Activated T-cell treated with anti-CD3 and anti-CD28 coated beads, Interleukin-2, amount 50 U/mL, for 4 hours (primary cell): ENCODE measurements at regions not wholly inside any gene's neighbourhood (a gene's known extent, or its start where the extent isn't known, plus 50 kb on each side); places are given as distances from the start of the nearest gene placed in this dataset.

Experiments used
- ATAC-seq, 2 donors: fragments of 200-7000 bp; cut with Tn5 transposase; one replicate each; pipeline ENCODE4 v1.10.0; 2021
- DNase-seq: peaks from one replicate; pipeline ENCODE4 v3.0.0-alpha.2; 2020
- H3K27me3 Mint-ChIP-seq: one replicate; pipeline ENCODE4 v1.8.0; 2021; ENCODE audit warnings: low read depth, mixed read lengths
- H3K36me3 Mint-ChIP-seq: one replicate; pipeline ENCODE4 v1.8.0; 2022; ENCODE audit warnings: mixed read lengths; ENCODE audit not compliant: insufficient read depth
- H3K4me1 Mint-ChIP-seq: one replicate; pipeline ENCODE4 v1.8.0; 2021; ENCODE audit warnings: low read depth, mixed read lengths
- H3K4me3 Mint-ChIP-seq: one replicate; pipeline ENCODE4 v1.8.0; 2021; ENCODE audit warnings: mild to moderate bottlenecking, moderate library complexity, mixed read lengths
- H3K9me3 Mint-ChIP-seq: one replicate; pipeline ENCODE4 v1.8.0; 2021; ENCODE audit warnings: mixed read lengths

DNA sequence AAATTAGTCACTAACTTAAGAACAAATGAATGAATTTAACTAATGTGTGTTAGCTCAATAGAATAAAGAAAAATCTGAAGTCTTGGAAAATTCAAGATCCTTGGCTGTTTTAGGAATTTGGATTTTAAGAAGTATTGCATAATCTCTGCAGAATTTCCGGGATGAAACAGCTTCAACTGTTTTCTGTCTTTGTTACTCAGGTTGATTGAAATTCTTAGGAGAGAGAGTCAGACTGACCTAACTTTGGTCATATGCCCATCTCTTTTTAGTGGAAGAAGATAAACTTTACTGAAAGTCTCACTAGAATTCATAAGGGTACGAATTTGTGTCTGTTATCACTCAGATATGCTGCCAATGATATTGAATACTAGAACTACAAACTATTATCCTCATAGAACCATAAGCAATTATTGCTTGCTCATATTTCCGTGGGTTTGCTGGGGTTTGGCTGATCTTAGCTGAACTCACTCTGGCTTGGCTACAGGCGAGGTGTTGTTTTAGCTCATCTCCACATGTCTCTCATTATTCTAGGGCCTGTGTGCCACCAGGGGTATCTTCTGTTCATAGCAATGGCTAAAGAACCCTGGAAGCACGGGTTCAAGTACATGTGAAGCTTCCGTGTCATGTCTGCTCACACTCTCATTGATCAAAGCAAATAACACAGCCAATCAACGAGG is 257.4 kb upstream of the NOVA1 start:
- Mint-ChIP-seq H3K9me3 (peaks cover 20% of the 10 kb centered on the region), H3K4me3 (no peak overlapping the region), H3K4me1 (no peaks in the 10 kb centered on the region), H3K27me3 (no peaks in the 10 kb centered on the region), H3K36me3 (no peaks in the 10 kb centered on the region)
- ATAC-seq (no peak), DNase-seq (no peak)

DNA sequence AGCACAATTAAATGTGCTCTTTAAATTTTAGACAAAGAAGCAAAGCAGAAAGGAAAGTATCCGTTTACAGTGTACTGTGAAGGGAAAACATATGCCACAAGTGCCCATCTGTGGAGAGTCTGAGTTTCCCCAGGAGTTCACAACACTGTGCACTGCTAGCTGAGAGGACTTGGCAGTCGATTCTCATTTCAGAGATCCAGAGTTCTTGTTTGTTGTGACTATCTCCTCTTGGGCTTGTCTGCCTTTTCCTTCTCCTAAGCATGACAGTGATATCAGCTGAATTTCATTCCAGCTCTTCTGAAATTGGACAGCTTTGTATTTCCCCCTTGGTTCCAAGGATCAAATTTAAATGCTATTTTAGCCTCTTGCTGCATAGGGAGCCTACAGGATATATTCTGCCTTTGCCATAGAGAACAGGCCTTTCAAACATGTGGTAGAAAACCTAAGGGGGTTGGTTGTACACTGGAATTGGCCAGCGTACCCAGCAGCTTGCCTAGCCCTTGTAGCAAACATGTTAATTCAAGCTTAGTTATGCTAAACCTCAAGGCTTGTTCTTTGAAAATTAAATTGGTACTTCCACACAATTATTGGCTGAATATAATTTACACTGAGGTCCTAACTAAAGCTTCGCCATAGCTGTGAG is 259.2 kb upstream of the NOVA1 start:
- ATAC-seq, result no peak
- no peaks in the 10 kb centered on the region for H3K36me3 Mint-ChIP-seq

DNA sequence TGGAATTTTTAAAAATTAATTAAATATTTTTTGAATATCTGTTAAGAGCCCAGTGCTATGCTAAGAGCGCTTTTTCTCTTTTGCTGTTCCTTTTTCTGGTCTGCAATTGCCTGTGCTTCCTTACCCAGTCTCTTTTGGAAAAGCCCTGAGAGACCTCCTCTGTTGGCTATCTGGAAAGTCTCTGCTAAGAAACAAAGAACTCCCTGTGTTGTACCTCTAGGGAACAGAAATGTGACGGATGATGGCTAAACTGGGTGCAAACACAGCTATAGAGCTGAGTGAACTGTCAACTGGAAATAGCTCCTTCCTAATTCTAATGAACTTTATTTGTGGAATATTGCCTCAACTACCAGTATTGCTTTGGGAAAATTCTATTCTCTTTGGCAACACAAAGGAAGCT is 261.6 kb upstream of the NOVA1 start:
- Mint-ChIP-seq H3K36me3 (no peaks in the 10 kb centered on the region), H3K4me1 (no peaks in the 10 kb centered on the region), H3K9me3 (peaks cover 13% of the 10 kb centered on the region), H3K4me3 (no peak overlapping the region), H3K27me3 (no peaks in the 10 kb centered on the region)
- no peak for DNase-seq
- ATAC-seq, result no peak

More for the DNA sequence above, 259.2 kb upstream of the NOVA1 start:
- DNase-seq, result no peak
- Mint-ChIP-seq H3K4me1 (no peaks in the 10 kb centered on the region), H3K27me3 (no peaks in the 10 kb centered on the region), H3K9me3 (peaks cover 13% of the 10 kb centered on the region), H3K4me3 (no peak overlapping the region)

DNA sequence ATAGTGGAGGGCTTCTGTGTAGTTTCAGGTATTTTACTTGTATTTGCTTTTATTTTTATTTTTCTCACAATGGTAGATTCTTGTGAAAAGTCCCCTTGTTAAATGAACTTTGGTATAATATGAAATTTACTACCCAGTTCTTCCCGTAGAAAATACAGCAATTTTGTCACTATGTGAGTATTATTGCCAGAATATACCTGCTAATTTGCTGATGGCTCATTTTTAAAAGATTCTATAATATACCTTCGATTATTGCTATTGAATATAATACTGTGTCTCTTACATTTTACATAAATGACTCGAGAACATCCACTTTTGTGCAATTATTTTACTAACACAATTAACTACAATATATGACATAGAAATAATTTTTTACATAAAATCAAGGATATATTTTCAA is 262.3 kb upstream of the NOVA1 start:
- DNase-seq, result no peak
- H3K4me1 Mint-ChIP-seq, result no peaks in the 10 kb centered on the region
- no peak overlapping the region for H3K4me3 Mint-ChIP-seq
- H3K36me3 Mint-ChIP-seq, result no peaks in the 10 kb centered on the region
- no peak for ATAC-seq
- H3K27me3 Mint-ChIP-seq, result no peaks in the 10 kb centered on the region
- peaks cover 12% of the 10 kb centered on the region for H3K9me3 Mint-ChIP-seq

DNA sequence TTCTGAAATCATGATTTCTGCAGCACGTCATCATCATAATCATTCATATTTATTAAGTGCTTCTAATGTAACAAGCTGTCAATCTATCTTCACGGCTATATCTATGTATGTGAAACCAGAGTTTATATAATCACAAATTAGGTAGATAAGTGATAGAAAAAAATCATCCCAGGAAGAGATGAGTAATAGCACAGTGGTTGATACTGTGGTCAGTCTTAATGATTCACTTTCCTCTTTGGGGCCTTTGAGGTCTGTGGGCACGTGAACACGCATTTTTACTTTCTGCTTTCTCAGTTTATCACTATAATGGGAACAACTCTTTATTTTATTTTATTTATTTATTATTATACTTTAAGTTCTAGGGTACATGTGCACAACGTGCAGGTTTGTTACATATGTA is 265.9 kb upstream of the NOVA1 start:
- Mint-ChIP-seq H3K36me3 (no peaks in the 10 kb centered on the region), H3K27me3 (no peaks in the 10 kb centered on the region), H3K9me3 (peaks cover 7% of the 10 kb centered on the region), H3K4me3 (no peak overlapping the region), H3K4me1 (no peaks in the 10 kb centered on the region)
- ATAC-seq (no peak), DNase-seq (no peak)

DNA sequence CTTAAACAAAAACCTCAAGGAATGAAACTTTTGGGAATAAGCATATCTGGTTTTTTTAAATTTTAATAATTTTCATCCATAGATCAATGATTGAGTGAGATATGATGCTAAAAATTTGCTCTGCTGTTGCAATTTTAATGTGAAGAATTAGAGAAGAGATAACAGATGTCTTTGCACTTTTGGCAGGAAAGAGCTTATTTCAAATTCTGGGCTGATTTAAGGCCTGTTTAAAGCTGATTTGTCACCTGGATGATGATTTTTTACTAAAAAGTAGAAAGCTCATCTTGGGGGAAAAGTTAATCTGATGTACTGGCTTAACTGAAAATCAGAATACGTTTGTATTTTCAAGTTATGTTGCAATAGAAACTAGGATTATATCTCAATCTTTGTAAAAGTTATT is 268.9 kb upstream of the NOVA1 start:
- H3K4me1 Mint-ChIP-seq, result no peaks in the 10 kb centered on the region
- no peaks in the 10 kb centered on the region for H3K27me3 Mint-ChIP-seq
- no peak for DNase-seq
- no peak overlapping the region for H3K4me3 Mint-ChIP-seq
- H3K9me3 Mint-ChIP-seq, result peaks cover 9% of the 10 kb centered on the region
- no peaks in the 10 kb centered on the region for H3K36me3 Mint-ChIP-seq
- no peak for ATAC-seq

DNA sequence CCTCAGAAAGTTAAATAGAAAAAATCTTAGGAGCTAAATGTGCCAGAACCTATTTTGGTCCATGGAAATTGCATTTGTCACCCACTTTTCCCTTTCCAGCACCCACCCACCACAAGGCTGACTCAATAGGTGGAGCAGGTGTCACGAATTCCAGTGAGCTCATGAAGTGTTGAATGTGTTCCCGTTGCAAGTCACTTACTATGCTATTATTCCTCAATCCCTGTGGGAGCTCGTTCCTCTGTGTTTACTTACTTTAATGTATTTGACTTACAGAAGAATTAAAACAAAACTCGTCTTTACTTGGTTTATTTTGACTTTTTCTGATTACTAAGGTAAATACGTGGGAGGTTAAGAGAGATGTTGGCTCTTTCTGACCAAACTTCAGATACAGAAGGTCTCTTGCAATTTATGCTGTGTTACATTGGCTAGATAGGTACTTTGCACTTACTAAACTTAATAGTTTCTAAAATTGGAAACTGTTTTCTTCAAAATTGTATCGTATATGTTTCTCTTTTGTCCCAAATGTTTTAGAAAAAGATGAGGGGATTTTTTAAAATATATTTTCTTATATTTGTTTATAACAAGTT is 269.4 kb upstream of the NOVA1 start:
- H3K36me3 Mint-ChIP-seq, result no peaks in the 10 kb centered on the region
- H3K4me1 Mint-ChIP-seq, result no peaks in the 10 kb centered on the region
- DNase-seq, result no peak
- no peak for ATAC-seq
- no peaks in the 10 kb centered on the region for H3K27me3 Mint-ChIP-seq
- H3K9me3 Mint-ChIP-seq, result peaks cover 9% of the 10 kb centered on the region
- no peak overlapping the region for H3K4me3 Mint-ChIP-seq

DNA sequence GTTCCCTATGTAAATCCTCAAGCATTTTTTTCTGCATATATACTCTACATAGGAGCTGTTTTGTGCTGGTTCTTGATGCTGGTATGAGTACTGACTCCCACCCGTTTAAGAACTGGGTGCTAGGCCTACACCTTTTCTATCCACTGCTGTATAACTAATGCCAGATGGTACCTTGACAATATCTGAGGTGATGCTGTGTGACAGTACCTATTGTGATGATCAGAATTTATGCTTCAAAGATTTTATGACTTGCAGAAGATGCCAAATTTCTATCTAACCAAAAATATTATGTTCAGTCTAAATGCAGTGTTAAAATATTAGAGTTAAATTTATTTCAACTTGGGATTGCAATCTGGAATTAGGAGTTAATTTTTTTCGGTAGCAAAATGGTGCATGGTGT is 272.3 kb upstream of the NOVA1 start:
- H3K9me3 Mint-ChIP-seq, result peaks cover 9% of the 10 kb centered on the region
- DNase-seq, result no peak
- H3K4me1 Mint-ChIP-seq, result no peaks in the 10 kb centered on the region
- no peaks in the 10 kb centered on the region for H3K27me3 Mint-ChIP-seq
- H3K4me3 Mint-ChIP-seq, result no peak overlapping the region
- H3K36me3 Mint-ChIP-seq, result no peaks in the 10 kb centered on the region
- ATAC-seq, result no peak

DNA sequence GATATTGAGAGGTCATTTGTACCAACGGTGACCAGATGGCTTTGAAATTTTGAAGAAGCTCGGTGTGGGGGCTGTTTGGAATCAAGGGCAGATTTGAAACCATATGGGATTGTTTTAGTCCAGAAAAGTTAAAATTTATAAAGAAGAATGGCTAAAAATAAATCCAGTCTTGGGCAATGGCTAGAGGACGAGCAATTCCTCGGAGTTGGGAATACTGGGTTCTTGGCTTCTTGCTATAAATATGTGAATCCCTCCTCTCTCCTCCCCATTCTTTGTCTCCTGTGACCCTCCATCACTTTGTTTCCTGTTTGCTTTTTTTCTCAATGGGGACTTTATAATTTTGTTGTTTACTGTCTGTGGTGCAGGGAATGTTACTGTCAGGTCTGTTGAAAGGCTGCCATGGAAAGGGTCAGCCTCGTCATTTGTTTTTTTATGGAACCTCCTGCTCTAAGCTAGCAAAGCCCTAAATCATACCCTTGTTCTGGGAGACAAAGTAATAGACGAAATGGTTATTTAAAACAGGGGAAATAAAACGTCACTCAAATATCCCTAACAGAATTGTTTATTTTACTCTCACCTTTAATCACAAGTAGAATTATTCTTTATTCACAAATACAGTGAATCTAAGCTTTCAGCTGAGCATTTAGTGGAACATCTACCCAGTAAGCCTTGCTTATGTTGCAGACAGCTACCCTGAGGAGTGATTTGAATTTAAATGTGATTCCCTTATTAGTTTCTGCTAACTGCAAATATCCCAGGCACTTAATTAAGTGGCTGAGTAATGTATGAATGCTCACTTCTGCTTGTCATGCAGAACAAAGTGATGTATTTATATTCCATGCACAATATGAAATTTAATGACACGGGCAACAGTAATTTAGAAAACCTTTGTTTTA is 273.1 kb upstream of the NOVA1 start:
- H3K27me3 Mint-ChIP-seq, result no peaks in the 10 kb centered on the region
- ATAC-seq (no peak), DNase-seq (no peak)
- H3K4me1 Mint-ChIP-seq, result no peaks in the 10 kb centered on the region
- no peak overlapping the region for H3K4me3 Mint-ChIP-seq
- H3K36me3 Mint-ChIP-seq, result no peaks in the 10 kb centered on the region
- H3K9me3 Mint-ChIP-seq, result peaks cover 13% of the 10 kb centered on the region

DNA sequence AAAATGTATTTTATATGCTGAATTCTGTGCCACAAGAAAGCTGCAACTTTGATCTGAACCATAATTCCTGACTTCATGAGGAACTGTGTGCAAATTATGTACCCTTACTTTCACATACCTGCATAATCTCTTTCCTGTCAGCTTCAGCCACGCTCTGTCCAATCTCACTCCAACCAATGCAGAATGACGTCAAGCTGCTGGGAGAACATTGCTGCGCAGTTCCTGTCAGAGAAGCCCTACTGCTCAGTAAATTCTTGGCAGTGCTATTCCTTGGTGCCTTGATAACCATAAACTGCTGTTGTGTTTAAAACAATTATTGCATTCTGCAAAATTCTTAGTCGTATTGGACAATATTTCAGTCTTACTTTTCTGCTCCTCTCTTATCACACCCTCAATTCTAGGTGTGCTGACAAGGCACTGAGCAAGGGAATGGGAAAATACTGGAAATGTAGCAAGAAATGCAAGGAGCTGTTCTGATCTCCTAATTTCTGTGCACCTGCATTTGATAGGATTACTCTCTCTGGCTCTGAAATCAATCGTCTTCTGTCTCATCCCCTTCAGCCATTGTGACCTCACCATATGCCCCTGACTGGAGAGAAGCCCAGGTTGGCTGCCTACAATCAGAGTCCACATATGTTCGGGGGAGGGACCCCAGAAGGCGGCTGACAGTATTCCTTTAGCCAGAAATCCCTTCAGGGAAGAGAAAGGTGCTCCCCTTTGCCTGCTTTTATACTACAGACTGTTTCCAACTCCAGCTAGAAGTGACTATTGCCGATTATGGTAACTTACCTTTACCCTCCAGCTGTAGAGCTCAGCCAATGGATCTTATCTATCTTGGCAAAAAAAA is 274.9 kb upstream of the NOVA1 start:
- no peak overlapping the region for H3K4me3 Mint-ChIP-seq
- no peaks in the 10 kb centered on the region for H3K36me3 Mint-ChIP-seq
- H3K4me1 Mint-ChIP-seq, result no peaks in the 10 kb centered on the region
- H3K27me3 Mint-ChIP-seq, result no peaks in the 10 kb centered on the region
- peaks cover 13% of the 10 kb centered on the region for H3K9me3 Mint-ChIP-seq
- DNase-seq (no peak), ATAC-seq (no peak)

DNA sequence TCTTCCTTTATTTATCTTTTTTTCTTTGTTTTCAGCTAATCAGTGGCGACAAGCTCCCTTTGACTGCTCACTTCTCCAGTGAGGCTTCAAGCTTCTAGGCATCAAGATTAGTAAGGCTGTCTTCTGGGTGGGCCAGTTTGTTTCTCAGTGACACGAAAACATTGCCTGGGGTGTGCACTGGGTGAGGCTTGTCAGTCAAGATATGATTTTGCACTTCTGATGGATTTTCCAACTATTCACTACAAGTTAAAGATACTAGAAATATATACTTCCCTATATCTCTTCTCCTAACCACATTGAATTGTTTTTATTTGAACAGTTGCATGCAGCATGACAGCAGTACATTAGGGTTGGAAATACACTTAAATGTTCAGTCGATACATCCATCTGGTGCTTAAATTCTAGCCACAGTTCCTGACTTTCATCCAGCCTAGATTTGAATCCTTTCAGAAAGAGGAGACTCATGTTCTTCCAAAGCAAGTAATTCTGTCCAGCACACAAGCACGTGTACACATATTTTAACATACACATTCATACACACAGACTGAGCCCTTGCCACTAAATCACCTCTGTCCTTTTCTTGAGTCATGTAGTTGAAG is 275.6 kb upstream of the NOVA1 start:
- Mint-ChIP-seq H3K27me3 (no peaks in the 10 kb centered on the region), H3K9me3 (peaks cover 13% of the 10 kb centered on the region), H3K4me1 (no peaks in the 10 kb centered on the region), H3K36me3 (no peaks in the 10 kb centered on the region), H3K4me3 (no peak overlapping the region)
- DNase-seq (no peak), ATAC-seq (no peak)

DNA sequence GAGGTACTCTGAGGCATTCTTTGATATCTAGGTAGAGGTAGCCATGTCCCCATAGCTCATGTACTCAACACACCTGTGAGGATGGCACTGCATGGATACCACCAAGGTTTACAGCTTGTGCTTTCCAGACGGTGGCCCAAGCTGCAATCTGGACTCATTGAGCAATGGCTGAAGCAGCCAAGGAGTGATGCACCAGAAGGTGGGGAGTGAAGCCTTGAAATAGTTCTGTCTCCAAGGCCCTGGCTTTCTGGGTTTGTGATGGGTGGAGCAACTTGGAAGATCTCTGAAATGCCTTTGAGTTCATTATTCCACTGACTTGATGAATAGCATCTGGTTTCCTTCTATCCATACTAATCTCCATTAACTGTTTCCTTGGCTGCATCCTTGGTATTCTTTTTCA is 290.0 kb upstream of the NOVA1 start:
- no peaks in the 10 kb centered on the region for H3K36me3 Mint-ChIP-seq
- no peaks in the 10 kb centered on the region for H3K27me3 Mint-ChIP-seq

DNA sequence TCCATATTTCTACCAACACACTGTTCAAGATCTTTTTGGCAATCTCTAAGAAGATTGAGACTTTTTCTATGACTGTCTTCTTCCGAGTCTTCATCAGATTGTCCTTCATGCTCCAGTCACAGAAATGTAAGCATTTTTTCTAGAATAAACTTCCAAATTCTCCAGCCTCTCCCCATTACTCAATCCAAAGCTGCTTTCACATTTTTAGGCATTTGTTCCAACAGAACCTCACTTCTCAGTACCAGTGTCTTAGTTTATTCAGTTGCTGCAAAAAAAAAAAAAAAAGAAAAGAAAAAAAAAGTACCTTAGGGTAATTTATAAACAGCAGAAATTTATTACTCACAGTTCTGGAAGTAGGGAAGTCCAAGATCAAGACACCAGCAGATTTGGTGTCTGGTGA is 290.8 kb upstream of the NOVA1 start:
- ATAC-seq (no peak), DNase-seq (no peak)
- no peaks in the 10 kb centered on the region for H3K36me3 Mint-ChIP-seq
- no peaks in the 10 kb centered on the region for H3K4me1 Mint-ChIP-seq
- no peak overlapping the region for H3K4me3 Mint-ChIP-seq
- no peaks in the 10 kb centered on the region for H3K27me3 Mint-ChIP-seq
- peaks cover 21% of the 10 kb centered on the region for H3K9me3 Mint-ChIP-seq

More for the DNA sequence above, 290.0 kb upstream of the NOVA1 start:
- Mint-ChIP-seq H3K4me1 (no peaks in the 10 kb centered on the region), H3K9me3 (peaks cover 21% of the 10 kb centered on the region), H3K4me3 (no peak overlapping the region)
- DNase-seq (no peak), ATAC-seq (no peak)
